ENCODE measurements at regions not wholly inside any gene's neighbourhood (a gene's known extent, or its start where the extent isn't known, plus 50 kb on each side); places are given as distances from the start of the nearest gene placed in this dataset.

DNA sequence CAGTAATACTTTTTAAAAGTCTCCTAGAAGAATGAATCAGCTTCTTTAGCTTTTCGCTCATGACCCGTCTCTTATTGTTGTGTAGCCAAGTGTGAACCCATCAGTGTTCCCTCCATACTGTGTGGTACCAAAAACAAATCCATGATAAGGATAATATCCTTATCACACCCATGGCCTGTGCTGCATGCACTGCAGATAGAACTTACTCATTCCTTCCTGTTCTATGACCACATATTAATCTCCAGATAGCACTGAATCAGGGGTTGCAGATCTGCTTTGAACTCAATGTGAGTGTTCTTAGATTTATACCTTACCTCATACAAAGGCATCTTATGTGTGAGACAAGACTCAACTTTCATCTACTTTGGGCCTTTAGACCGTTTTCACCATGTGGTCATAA lies 373.4 kb downstream of the JRKL start:
- Histone ChIP-seq H2BK20ac (ENCODE audit: low read depth, low read length) (no peak overlapping the region), H4K5ac (ENCODE audit: low read depth, low read length) (no peak overlapping the region), H2AK9ac (replicated peaks; ENCODE audit: low read depth, low read length, poor library complexity) (no peak overlapping the region), H3K27ac (ENCODE audit: insufficient read depth, low read length) (no peak overlapping the region), H3K14ac (replicated peaks; ENCODE audit: low read depth, low read length) (no peak overlapping the region), H2AK5ac (ENCODE audit: low read depth, low read length) (no peak overlapping the region), H2BK15ac (ENCODE audit: low read depth, low read length) (no peak overlapping the region), H3K4ac (ENCODE audit: low read depth, low read length) (no peak overlapping the region), H3K23ac (ENCODE audit: low read depth, low read length) (no peak overlapping the region), H3K27me3 (ENCODE audit: control insufficient read depth, insufficient read depth, low read length) (no peaks in the 10 kb centered on the region), H3K4me2 (ENCODE audit: low read depth, low read length) (no peak overlapping the region), H2BK5ac (ENCODE audit: low read depth, low read length, poor library complexity, severe bottlenecking) (no peak overlapping the region), H3K9ac (ENCODE audit: low read depth, low read length) (no peak overlapping the region), H3K9me1 (ENCODE audit: insufficient read depth, low read length) (no peaks in the 10 kb centered on the region), H3K4me1 (ENCODE audit: control insufficient read depth, insufficient read depth, low read length) (no peaks in the 10 kb centered on the region), H3K18ac (ENCODE audit: low read depth, low read length) (no peak overlapping the region), H3K79me1 (ENCODE audit: low read depth in 1 of 2, low read length in 2 of 2) (no peaks in the 10 kb centered on the region), H4K20me1 (ENCODE audit: insufficient read depth, low read length) (no peaks in the 10 kb centered on the region), H4K8ac (ENCODE audit: low read depth in 2 of 2, low read length in 2 of 2) (no peak overlapping the region), H3K36me3 (ENCODE audit: control insufficient read depth, insufficient read depth, low read length) (no peaks in the 10 kb centered on the region), H4K91ac (ENCODE audit: insufficient read depth, low read depth, low read length) (no peak overlapping the region), H3K4me3 (ENCODE audit: insufficient read depth, low read depth, low read length) (no peak overlapping the region), H2BK120ac (ENCODE audit: low read depth, low read length) (no peak overlapping the region), H3K56ac (ENCODE audit: extremely low read depth, insufficient read depth, low read length) (no peak overlapping the region), H3K9me3 (ENCODE audit: control insufficient read depth, insufficient read depth, low read length) (no peaks in the 10 kb centered on the region), H2AFZ (replicated peaks; ENCODE audit: low read length, poor library complexity) (no peak overlapping the region)
- DNase-seq (no peak), ATAC-seq (ENCODE audit: low read depth) (no peak)
- in situ Hi-C loops (cut with MboI; ENCODE audit: low sequenced_read_pairs), result no loop called here
- no peak for TF ChIP-seq FOS (IDR thresholded peaks at IDR 0.05; ENCODE audit: low read depth, low read length)
- TF ChIP-seq RAD21 (IDR thresholded peaks at IDR 0.05; ENCODE audit: low read length), result no peak
- TF ChIP-seq, protein P1, sequence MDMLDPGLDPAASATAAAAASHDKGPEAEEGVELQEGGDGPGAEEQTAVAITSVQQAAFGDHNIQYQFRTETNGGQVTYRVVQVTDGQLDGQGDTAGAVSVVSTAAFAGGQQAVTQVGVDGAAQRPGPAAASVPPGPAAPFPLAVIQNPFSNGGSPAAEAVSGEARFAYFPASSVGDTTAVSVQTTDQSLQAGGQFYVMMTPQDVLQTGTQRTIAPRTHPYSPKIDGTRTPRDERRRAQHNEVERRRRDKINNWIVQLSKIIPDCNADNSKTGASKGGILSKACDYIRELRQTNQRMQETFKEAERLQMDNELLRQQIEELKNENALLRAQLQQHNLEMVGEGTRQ (IDR thresholded peaks at IDR 0.05; ENCODE audit: low read depth, low read length), result no peak
- TF ChIP-seq POLR2A (IDR thresholded peaks at IDR 0.05; ENCODE audit: low read depth, low read length), result no peak
- no peak for TF ChIP-seq CTCF (conservative IDR thresholded peaks at IDR 0.05; ENCODE audit: low read depth, low read length)
- no peak for TF ChIP-seq MAFK (IDR thresholded peaks at IDR 0.05; ENCODE audit: low read depth, low read length)
- no peak for TF ChIP-seq MXI1 (IDR thresholded peaks at IDR 0.05; ENCODE audit: borderline replicate concordance, low read depth, low read length)
- TF ChIP-seq, protein P2, sequence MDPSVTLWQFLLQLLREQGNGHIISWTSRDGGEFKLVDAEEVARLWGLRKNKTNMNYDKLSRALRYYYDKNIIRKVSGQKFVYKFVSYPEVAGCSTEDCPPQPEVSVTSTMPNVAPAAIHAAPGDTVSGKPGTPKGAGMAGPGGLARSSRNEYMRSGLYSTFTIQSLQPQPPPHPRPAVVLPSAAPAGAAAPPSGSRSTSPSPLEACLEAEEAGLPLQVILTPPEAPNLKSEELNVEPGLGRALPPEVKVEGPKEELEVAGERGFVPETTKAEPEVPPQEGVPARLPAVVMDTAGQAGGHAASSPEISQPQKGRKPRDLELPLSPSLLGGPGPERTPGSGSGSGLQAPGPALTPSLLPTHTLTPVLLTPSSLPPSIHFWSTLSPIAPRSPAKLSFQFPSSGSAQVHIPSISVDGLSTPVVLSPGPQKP (IDR thresholded peaks at IDR 0.05; ENCODE audit: borderline replicate concordance, low read depth, low read length), result no peak
- TF ChIP-seq CEBPB (IDR thresholded peaks at IDR 0.05; ENCODE audit: low read depth, low read length), result no peak
- no peak for TF ChIP-seq BHLHE40 (IDR thresholded peaks at IDR 0.05; ENCODE audit: low read depth, low read length)
- no peak for TF ChIP-seq SMC3 (IDR thresholded peaks at IDR 0.05; ENCODE audit: low read depth, low read length)
- ChIA-PET POLR2A (ENCODE audit: unreplicated experiment) (no interaction called here), CTCF (no interaction called here)
- BruUV-seq (replicated peaks), result no TSS peak
- intact Hi-C loops (cut with micrococcal nuclease), result no loop called here
- dilution Hi-C loops (cut with HindIII; ENCODE audit: low sequenced_read_pairs, unreplicated experiment), result no loop called here
- no CpG with 5 or more reads among the region's 3 CpGs for WGBS, 2 experiments (ENCODE audit: extremely low coverage in 2 of 2, insufficient read length in 1 of 2)

Data from IMR-90 (cell line).